ENCODE measurements at regions not wholly inside any gene's neighbourhood (a gene's known extent, or its start where the extent isn't known, plus 50 kb on each side); places are given as distances from the start of the nearest gene placed in this dataset.

DNA sequence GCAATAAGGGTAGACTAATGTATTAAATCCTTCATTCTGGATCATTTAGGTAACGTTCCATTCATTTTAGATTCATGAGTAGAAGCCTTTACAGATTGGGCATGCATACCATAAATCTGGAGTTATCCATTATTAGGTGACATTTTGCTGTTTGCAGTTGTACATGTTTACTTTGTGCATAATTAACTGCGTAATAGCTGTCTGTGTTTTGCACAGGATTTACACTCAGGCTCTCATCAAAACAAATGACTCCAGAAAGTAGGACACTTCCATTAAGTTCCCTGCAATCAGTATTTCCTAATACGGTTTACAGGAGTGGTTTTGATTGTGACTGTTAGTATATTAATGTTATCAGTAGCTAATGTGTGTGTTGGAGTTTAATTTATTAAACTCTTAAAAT is 997.4 kb downstream of the HACE1 start (continued):
- TF ChIP-seq, protein P1, sequence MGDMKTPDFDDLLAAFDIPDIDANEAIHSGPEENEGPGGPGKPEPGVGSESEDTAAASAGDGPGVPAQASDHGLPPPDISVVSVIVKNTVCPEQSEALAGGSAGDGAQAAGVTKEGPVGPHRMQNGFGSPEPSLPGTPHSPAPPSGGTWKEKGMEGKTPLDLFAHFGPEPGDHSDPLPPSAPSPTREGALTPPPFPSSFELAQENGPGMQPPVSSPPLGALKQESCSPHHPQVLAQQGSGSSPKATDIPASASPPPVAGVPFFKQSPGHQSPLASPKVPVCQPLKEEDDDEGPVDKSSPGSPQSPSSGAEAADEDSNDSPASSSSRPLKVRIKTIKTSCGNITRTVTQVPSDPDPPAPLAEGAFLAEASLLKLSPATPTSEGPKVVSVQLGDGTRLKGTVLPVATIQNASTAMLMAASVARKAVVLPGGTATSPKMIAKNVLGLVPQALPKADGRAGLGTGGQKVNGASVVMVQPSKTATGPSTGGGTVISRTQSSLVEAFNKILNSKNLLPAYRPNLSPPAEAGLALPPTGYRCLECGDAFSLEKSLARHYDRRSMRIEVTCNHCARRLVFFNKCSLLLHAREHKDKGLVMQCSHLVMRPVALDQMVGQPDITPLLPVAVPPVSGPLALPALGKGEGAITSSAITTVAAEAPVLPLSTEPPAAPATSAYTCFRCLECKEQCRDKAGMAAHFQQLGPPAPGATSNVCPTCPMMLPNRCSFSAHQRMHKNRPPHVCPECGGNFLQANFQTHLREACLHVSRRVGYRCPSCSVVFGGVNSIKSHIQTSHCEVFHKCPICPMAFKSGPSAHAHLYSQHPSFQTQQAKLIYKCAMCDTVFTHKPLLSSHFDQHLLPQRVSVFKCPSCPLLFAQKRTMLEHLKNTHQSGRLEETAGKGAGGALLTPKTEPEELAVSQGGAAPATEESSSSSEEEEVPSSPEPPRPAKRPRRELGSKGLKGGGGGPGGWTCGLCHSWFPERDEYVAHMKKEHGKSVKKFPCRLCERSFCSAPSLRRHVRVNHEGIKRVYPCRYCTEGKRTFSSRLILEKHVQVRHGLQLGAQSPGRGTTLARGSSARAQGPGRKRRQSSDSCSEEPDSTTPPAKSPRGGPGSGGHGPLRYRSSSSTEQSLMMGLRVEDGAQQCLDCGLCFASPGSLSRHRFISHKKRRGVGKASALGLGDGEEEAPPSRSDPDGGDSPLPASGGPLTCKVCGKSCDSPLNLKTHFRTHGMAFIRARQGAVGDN (IDR thresholded peaks at IDR 0.05) = no peak
- TF ChIP-seq, protein P2, sequence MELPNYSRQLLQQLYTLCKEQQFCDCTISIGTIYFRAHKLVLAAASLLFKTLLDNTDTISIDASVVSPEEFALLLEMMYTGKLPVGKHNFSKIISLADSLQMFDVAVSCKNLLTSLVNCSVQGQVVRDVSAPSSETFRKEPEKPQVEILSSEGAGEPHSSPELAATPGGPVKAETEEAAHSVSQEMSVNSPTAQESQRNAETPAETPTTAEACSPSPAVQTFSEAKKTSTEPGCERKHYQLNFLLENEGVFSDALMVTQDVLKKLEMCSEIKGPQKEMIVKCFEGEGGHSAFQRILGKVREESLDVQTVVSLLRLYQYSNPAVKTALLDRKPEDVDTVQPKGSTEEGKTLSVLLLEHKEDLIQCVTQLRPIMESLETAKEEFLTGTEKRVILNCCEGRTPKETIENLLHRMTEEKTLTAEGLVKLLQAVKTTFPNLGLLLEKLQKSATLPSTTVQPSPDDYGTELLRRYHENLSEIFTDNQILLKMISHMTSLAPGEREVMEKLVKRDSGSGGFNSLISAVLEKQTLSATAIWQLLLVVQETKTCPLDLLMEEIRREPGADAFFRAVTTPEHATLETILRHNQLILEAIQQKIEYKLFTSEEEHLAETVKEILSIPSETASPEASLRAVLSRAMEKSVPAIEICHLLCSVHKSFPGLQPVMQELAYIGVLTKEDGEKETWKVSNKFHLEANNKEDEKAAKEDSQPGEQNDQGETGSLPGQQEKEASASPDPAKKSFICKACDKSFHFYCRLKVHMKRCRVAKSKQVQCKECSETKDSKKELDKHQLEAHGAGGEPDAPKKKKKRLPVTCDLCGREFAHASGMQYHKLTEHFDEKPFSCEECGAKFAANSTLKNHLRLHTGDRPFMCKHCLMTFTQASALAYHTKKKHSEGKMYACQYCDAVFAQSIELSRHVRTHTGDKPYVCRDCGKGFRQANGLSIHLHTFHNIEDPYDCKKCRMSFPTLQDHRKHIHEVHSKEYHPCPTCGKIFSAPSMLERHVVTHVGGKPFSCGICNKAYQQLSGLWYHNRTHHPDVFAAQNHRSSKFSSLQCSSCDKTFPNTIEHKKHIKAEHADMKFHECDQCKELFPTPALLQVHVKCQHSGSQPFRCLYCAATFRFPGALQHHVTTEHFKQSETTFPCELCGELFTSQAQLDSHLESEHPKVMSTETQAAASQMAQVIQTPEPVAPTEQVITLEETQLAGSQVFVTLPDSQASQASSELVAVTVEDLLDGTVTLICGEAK (IDR thresholded peaks at IDR 0.05; ENCODE audit: borderline replicate concordance) = no peak
- TF ChIP-seq NFYA (IDR thresholded peaks at IDR 0.05; ENCODE audit: borderline replicate concordance, low read depth, low read length) = no peak
- no peak for TF ChIP-seq MEF2B (IDR thresholded peaks at IDR 0.05; ENCODE audit: partially characterized antibody, poor library complexity, severe bottlenecking)
- TF ChIP-seq, protein P3, sequence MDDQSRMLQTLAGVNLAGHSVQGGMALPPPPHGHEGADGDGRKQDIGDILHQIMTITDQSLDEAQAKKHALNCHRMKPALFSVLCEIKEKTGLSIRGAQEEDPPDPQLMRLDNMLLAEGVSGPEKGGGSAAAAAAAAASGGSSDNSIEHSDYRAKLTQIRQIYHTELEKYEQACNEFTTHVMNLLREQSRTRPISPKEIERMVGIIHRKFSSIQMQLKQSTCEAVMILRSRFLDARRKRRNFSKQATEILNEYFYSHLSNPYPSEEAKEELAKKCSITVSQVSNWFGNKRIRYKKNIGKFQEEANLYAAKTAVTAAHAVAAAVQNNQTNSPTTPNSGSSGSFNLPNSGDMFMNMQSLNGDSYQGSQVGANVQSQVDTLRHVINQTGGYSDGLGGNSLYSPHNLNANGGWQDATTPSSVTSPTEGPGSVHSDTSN (IDR thresholded peaks at IDR 0.05; ENCODE audit: insufficient replicate concordance, low read depth, low read length) = no peak
- no peak for TF ChIP-seq SMC3 (IDR thresholded peaks at IDR 0.05; ENCODE audit: borderline replicate concordance, low read length)
